HepG2 (cell line): ENCODE measurements at regions not wholly inside any gene's neighbourhood (a gene's known extent, or its start where the extent isn't known, plus 50 kb on each side); places are given as distances from the start of the nearest gene placed in this dataset.

ENCODE experiments used
- ATAC-seq: fragments of 200-7000 bp; cut with Tn5 transposase; 3 replicates; pipeline ENCODE4 v1.9.1; 2020; ENCODE audit warnings: mild to moderate bottlenecking, moderate library complexity
- BruUV-seq: library from RNA; stranded (reverse); fragments of 400-500 nt; replicated peaks from 2 replicates; lab custom pipeline; 2021; lab: Mats Ljungman, UMichigan
- CTCF ChIA-PET: fragments of 300-600 bp; formaldehyde crosslinking; extraction: SDS; loops from one replicate; lab custom pipeline; 2021; ENCODE audit warnings: low total read pairs, inconsistent platforms, low intra/inter-chr PET ratio; lab: Yijun Ruan, JAX
- POLR2A ChIA-PET: fragments of 350-600 bp; sonication (Branson Sonifier 250); formaldehyde crosslinking; loops from one replicate; lab custom pipeline; 2020; ENCODE audit warnings: antibody characterized with exemption, inconsistent platforms; lab: Yijun Ruan, JAX
- DNase-seq: peaks from one replicate; pipeline ENCODE4 v3.0.0-alpha.2; 2015; ENCODE audit warnings: low spot score
- FAIRE-seq: peaks from 3 replicates; lab custom pipeline; 2011; peaks lifted over from hg19 to GRCh38; lab: Jason Lieb, UNC
- H2AFZ ChIP-seq: one replicate; pipeline ENCODE4 v1.6.1; 2011; ENCODE audit warnings: low read length, inconsistent platforms
- H3K27ac ChIP-seq: fragments of 300-600 bp; 3 replicates; pipeline ENCODE4 v1.8.0; 2011; ENCODE audit warnings: mixed run types, mild to moderate bottlenecking, mixed read lengths, low read length, inconsistent platforms; ENCODE audit not compliant: insufficient read depth; ENCODE audit errors: extremely low read length
- H3K27me3 ChIP-seq, 2 experiments: fragments of 200-600 bp in 1 of 2; 2 replicates in 1 of 2; 3 replicates in 1 of 2; pipeline versions ENCODE4 v1.6.0 to v1.8.0; 2011; ENCODE audit warnings: low read length in 2 of 2, mild to moderate bottlenecking in 2 of 2, moderate library complexity in 2 of 2, inconsistent platforms in 1 of 2; ENCODE audit not compliant: insufficient read depth in 2 of 2, control insufficient read depth in 1 of 2
- H3K36me3 ChIP-seq, 2 experiments: fragments of 200-600 bp in 1 of 2; replicated peaks in 1 of 2; 2 replicates in 1 of 2; 3 replicates in 1 of 2; pipeline versions ENCODE4 v1.5.1 to v1.8.0; 2011; ENCODE audit warnings: low read length in 2 of 2, inconsistent platforms in 1 of 2; ENCODE audit not compliant: insufficient read depth in 2 of 2, control insufficient read depth in 1 of 2
- H3K4me1 ChIP-seq: 2 replicates; pipeline ENCODE4 v1.5.1; 2012; ENCODE audit warnings: low read length, inconsistent platforms; ENCODE audit not compliant: insufficient read depth
- H3K4me2 ChIP-seq: 2 replicates; pipeline ENCODE4 v1.6.0; 2011; ENCODE audit warnings: low read depth, low read length, inconsistent platforms
- H3K4me3 ChIP-seq, 3 experiments: fragments of 200-600 bp in 1 of 3; sonication (generic), shearing (Covaris generic) in 1 of 3; replicated peaks in 1 of 3; 2 replicates each; pipeline ENCODE4 v1.5.1; 2011 to 2016; ENCODE audit warnings: low read length in 3 of 3, inconsistent platforms in 2 of 3, low read depth in 2 of 3, mild to moderate bottlenecking in 2 of 3, control low read depth in 1 of 3, mixed read lengths in 1 of 3; ENCODE audit not compliant: insufficient read depth in 1 of 3
- H3K79me2 ChIP-seq: one replicate; pipeline ENCODE4 v1.6.1; 2011; ENCODE audit warnings: low read length, inconsistent platforms; ENCODE audit not compliant: insufficient read depth
- H3K9ac ChIP-seq: 2 replicates; pipeline ENCODE4 v1.6.0; 2011; ENCODE audit warnings: mild to moderate bottlenecking, low read depth, low read length, inconsistent platforms; ENCODE audit not compliant: insufficient read depth
- H3K9me3 ChIP-seq: 2 replicates; pipeline ENCODE4 v1.5.1; 2012; ENCODE audit warnings: mild to moderate bottlenecking, low read length
- H4K20me1 ChIP-seq: 2 replicates; pipeline ENCODE4 v1.6.0; 2011; ENCODE audit warnings: inconsistent platforms, mild to moderate bottlenecking, low read length, moderate library complexity; ENCODE audit not compliant: insufficient read depth
- BCL6 ChIP-seq: IDR thresholded peaks from 2 replicates; pipeline ENCODE4 v1.6.1; 2016; ENCODE audit warnings: missing genetic modification reagents, missing compliant biosample characterization
- ELF4 ChIP-seq: sonication (generic); formaldehyde crosslinking; IDR thresholded peaks from 2 replicates; pipeline ENCODE4 v1.5.0; 2020; ENCODE audit warnings: missing genetic modification reagents, mild to moderate bottlenecking, moderate library complexity, borderline replicate concordance
- ETS1 ChIP-seq: sonication (generic); formaldehyde crosslinking; IDR thresholded peaks from 2 replicates; pipeline ENCODE4 v1.4.0; 2020; ENCODE audit warnings: missing genetic modification reagents
- PREB ChIP-seq: sonication (generic); formaldehyde crosslinking; IDR thresholded peaks from 2 replicates; pipeline ENCODE4 v1.4.0; 2020; ENCODE audit warnings: missing genetic modification reagents
- RARA ChIP-seq: IDR thresholded peaks from 2 replicates; pipeline ENCODE4 v1.6.1; 2016; ENCODE audit warnings: missing genetic modification reagents, missing compliant biosample characterization
- TCF12 ChIP-seq, 2 experiments: fragments of 450-650 bp in 1 of 2; sonication (generic) in 1 of 2; formaldehyde crosslinking in 1 of 2; IDR thresholded peaks; 2 replicates each; pipeline versions ENCODE4 v1.6.1 to v1.8.0; 2017 to 2022; ENCODE audit warnings: antibody characterized with exemption in 1 of 2, mild to moderate bottlenecking in 1 of 2, missing genetic modification reagents in 1 of 2, moderate library complexity in 1 of 2
- ZC3H13 ChIP-seq: sonication (generic); formaldehyde crosslinking; IDR thresholded peaks from 2 replicates; pipeline ENCODE4 v1.8.1; 2023; ENCODE audit warnings: mild to moderate bottlenecking, missing genetic modification reagents, moderate library complexity
- ZKSCAN8 ChIP-seq: IDR thresholded peaks from 2 replicates; pipeline ENCODE4 v1.6.1; 2016; ENCODE audit warnings: borderline replicate concordance, missing genetic modification reagents, missing compliant biosample characterization
- ZNF292 ChIP-seq: sonication (generic); formaldehyde crosslinking; IDR thresholded peaks from 2 replicates; pipeline ENCODE4 v1.8.1; 2022; ENCODE audit warnings: mild to moderate bottlenecking, low read depth, missing genetic modification reagents, borderline replicate concordance
- ZNF362 ChIP-seq: sonication (generic); formaldehyde crosslinking; IDR thresholded peaks from 2 replicates; pipeline ENCODE4 v1.4.0; 2020; ENCODE audit warnings: missing genetic modification reagents, mild to moderate bottlenecking, borderline replicate concordance
- ZNF564 ChIP-seq: sonication (generic); formaldehyde crosslinking; IDR thresholded peaks from 2 replicates; pipeline ENCODE4 v1.8.1; 2023; ENCODE audit warnings: mild to moderate bottlenecking, missing genetic modification reagents
- ZNF879 ChIP-seq: sonication (generic); formaldehyde crosslinking; IDR thresholded peaks from 2 replicates; pipeline ENCODE4 v1.8.1; 2023; ENCODE audit warnings: missing genetic modification reagents
- WGBS: methylation state at CpG from one replicate; pipeline ENCODE4 v1.1.6; 2017; ENCODE audit warnings: low lambda C conversion rate; 5-methylcytosine and 5-hydroxymethylcytosine counted together
- in situ Hi-C: cut with HindIII; loops from 2 replicates; pipeline ENCODE4 v1.10.0; 2017; ENCODE audit warnings: low pct_unique_long_range_greater_than_20kb; ENCODE audit not compliant: extremely low pct_ligation_motif_present
- intact Hi-C: fragments of 100-400 bp; cut with micrococcal nuclease; formaldehyde crosslinking; loops from one replicate; pipeline ENCODE4 v1.10.0; 2022; ENCODE audit not compliant: unreplicated experiment

GRCh38 chr6:159555082-159555875, 137.8 kb downstream of the SOD2 start (continued):
- TF ChIP-seq ZNF879 (CRISPR knock-in tag): no peak
- TF ChIP-seq ZNF292: no peak
- TF ChIP-seq, all 625 proteins: peak for 2

- DNase-seq: no peak
- Histone ChIP-seq H3K4me3 (no peak overlapping the region), H2AFZ (no peak overlapping the region), H3K27ac (no peak overlapping the region), H3K4me1 (no peaks in the 10 kb centered on the region), H3K9ac (no peak overlapping the region), H4K20me1 (no peaks in the 10 kb centered on the region), H3K36me3 (no peaks in the 10 kb centered on the region), H3K27me3 (peaks cover 0 to 10% of the 10 kb centered on the region in 2 experiments; a peak in 3 of 5 replicates), H3K4me2 (no peak overlapping the region), H3K79me2 (no peaks in the 10 kb centered on the region), H3K9me3 (no peaks in the 10 kb centered on the region)
- ChIA-PET POLR2A (no interaction called here), CTCF (no interaction called here)
- no peak for TF ChIP-seq TCF12 (IDR thresholded peaks at IDR 0.05)
- TF ChIP-seq TCF12 (CRISPR knock-in tag; IDR thresholded peaks at IDR 0.05): no peak
- no peak for TF ChIP-seq ZC3H13
- in situ Hi-C loops: no loop called here
- ATAC-seq: no peak
- 9% methylated on average over 2 of the region's 2 CpGs for WGBS
- intact Hi-C loops: no loop called here
- FAIRE-seq: no peak
- BruUV-seq: no TSS peak
These were observed 151.7 kb downstream of the SOD2 start for GRCh38 chr6:159541296-159541695.

GRCh38 chr6:159540883-159541282, 152.2 kb downstream of the SOD2 start:
- H4K20me1 ChIP-seq: no peaks in the 10 kb centered on the region
- no peak overlapping the region for H3K4me2 ChIP-seq
- H2AFZ ChIP-seq: no peak overlapping the region
- DNase-seq (no peak), FAIRE-seq (no peak), ATAC-seq (no peak; the same call in 1 of the 3 replicates)
- no peaks in the 10 kb centered on the region for H3K9me3 ChIP-seq
- 4% methylated on average over 6 of the region's 6 CpGs for WGBS
- no peak overlapping the region for H3K27ac ChIP-seq
- H3K4me3 ChIP-seq: no peak overlapping the region
- H3K36me3 ChIP-seq: no peaks in the 10 kb centered on the region
- no peaks in the 10 kb centered on the region for H3K4me1 ChIP-seq
- in situ Hi-C loops (no loop called here), intact Hi-C loops (no loop called here)
- ChIA-PET CTCF (no interaction called here), POLR2A (no interaction called here)
- TF ChIP-seq PREB (no peak), ZNF362 (CRISPR knock-in tag) (no peak), ETS1 (CRISPR knock-in tag) (no peak), BCL6 (no peak), ZKSCAN8 (CRISPR knock-in tag) (no peak), RARA (CRISPR knock-in tag) (no peak), ELF4 (no peak), ZNF564 (CRISPR knock-in tag) (no peak)
- peaks cover 0 to 10% of the 10 kb centered on the region in 2 experiments; a peak in 3 of 5 replicates for H3K27me3 ChIP-seq
- BruUV-seq: no TSS peak
- no peak overlapping the region for H3K9ac ChIP-seq
- H3K79me2 ChIP-seq: no peaks in the 10 kb centered on the region
